Activated naive CD8-positive, alpha-beta T cell treated with anti-CD3 and anti-CD28 coated beads, Interleukin-2, amount 50 U/mL, for 24 hours (primary cell): ENCODE measurements at regions not wholly inside any gene's neighbourhood (a gene's known extent, or its start where the extent isn't known, plus 50 kb on each side); places are given as distances from the start of the nearest gene placed in this dataset.

Source experiments
- ATAC-seq: fragments of 150-1000 bp; cut with Tn5 transposase; one replicate; pipeline ENCODE4 v1.10.0; 2021
- DNase-seq: peaks from one replicate; pipeline ENCODE4 v3.0.0; 2021
- H3K27ac Mint-ChIP-seq: one replicate; pipeline ENCODE4 v1.8.0; 2021; ENCODE audit warnings: mild to moderate bottlenecking, mixed read lengths
- H3K27me3 Mint-ChIP-seq: one replicate; pipeline ENCODE4 v1.8.0; 2021; ENCODE audit warnings: mixed read lengths
- H3K36me3 Mint-ChIP-seq: one replicate; pipeline ENCODE4 v1.8.0; 2021; ENCODE audit warnings: low read depth, mixed read lengths
- H3K4me1 Mint-ChIP-seq: one replicate; pipeline ENCODE4 v1.8.0; 2021; ENCODE audit warnings: mixed read lengths
- H3K4me3 Mint-ChIP-seq: one replicate; pipeline ENCODE4 v1.8.0; 2021; ENCODE audit warnings: mild to moderate bottlenecking, moderate library complexity, mixed read lengths
- H3K9me3 Mint-ChIP-seq: one replicate; pipeline ENCODE4 v1.8.0; 2021; ENCODE audit warnings: mixed read lengths

GRCh38 chr5:6806668-6807067, 93.4 kb downstream of the TENT4A start:
- no peak overlapping the region for H3K4me3 Mint-ChIP-seq
- DNase-seq (no peak), ATAC-seq (no peak)
- no peaks in the 10 kb centered on the region for H3K36me3 Mint-ChIP-seq
- no peaks in the 10 kb centered on the region for H3K4me1 Mint-ChIP-seq
- no peak overlapping the region for H3K27ac Mint-ChIP-seq
- peaks cover 15% of the 10 kb centered on the region for H3K9me3 Mint-ChIP-seq
- peaks cover 4% of the 10 kb centered on the region for H3K27me3 Mint-ChIP-seq

GRCh38 chr5:6808462-6808861, 95.2 kb downstream of the TENT4A start:
- DNase-seq, result no peak
- no peaks in the 10 kb centered on the region for H3K4me1 Mint-ChIP-seq

GRCh38 chr5:6810641-6811405, 97.6 kb downstream of the TENT4A start:
- Mint-ChIP-seq H3K36me3 (no peaks in the 10 kb centered on the region), H3K4me1 (no peaks in the 10 kb centered on the region), H3K4me3 (no peak overlapping the region), H3K27ac (no peak overlapping the region), H3K9me3 (peaks cover 15% of the 10 kb centered on the region), H3K27me3 (peaks cover 2% of the 10 kb centered on the region)
- ATAC-seq (no peak), DNase-seq (no peak)

More at GRCh38 chr5:6808462-6808861, 95.2 kb downstream of the TENT4A start:
- ATAC-seq, result no peak
- no peaks in the 10 kb centered on the region for H3K36me3 Mint-ChIP-seq
- H3K27me3 Mint-ChIP-seq, result peaks cover 4% of the 10 kb centered on the region
- no peak overlapping the region for H3K27ac Mint-ChIP-seq
- no peak overlapping the region for H3K4me3 Mint-ChIP-seq
- H3K9me3 Mint-ChIP-seq, result peaks cover 15% of the 10 kb centered on the region

DNA sequence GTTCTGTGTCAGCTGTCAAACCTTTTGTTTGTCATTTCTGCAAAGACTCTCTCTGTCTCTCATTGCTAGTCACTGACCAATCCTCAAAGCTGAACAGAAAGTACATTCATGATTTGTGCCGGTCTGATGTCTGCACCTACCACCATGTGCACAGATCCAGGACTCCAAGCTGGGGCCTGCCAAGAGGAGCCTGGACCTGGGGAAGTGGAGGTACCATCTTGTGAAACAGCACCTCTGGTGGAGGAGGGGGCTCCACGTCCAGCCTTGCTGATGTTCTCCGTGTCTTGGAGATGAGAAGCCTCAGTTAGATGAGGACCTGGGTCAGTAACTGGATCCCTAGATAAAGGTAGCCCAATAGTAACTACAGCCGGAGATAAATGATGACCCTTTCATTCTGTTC, 98.9 kb downstream of the TENT4A start:
- no peak for ATAC-seq
- Mint-ChIP-seq H3K27ac (no peak overlapping the region), H3K4me1 (no peaks in the 10 kb centered on the region), H3K4me3 (no peak overlapping the region), H3K36me3 (no peaks in the 10 kb centered on the region), H3K27me3 (peaks cover 4% of the 10 kb centered on the region), H3K9me3 (peaks cover 8% of the 10 kb centered on the region)
- no peak for DNase-seq

DNA sequence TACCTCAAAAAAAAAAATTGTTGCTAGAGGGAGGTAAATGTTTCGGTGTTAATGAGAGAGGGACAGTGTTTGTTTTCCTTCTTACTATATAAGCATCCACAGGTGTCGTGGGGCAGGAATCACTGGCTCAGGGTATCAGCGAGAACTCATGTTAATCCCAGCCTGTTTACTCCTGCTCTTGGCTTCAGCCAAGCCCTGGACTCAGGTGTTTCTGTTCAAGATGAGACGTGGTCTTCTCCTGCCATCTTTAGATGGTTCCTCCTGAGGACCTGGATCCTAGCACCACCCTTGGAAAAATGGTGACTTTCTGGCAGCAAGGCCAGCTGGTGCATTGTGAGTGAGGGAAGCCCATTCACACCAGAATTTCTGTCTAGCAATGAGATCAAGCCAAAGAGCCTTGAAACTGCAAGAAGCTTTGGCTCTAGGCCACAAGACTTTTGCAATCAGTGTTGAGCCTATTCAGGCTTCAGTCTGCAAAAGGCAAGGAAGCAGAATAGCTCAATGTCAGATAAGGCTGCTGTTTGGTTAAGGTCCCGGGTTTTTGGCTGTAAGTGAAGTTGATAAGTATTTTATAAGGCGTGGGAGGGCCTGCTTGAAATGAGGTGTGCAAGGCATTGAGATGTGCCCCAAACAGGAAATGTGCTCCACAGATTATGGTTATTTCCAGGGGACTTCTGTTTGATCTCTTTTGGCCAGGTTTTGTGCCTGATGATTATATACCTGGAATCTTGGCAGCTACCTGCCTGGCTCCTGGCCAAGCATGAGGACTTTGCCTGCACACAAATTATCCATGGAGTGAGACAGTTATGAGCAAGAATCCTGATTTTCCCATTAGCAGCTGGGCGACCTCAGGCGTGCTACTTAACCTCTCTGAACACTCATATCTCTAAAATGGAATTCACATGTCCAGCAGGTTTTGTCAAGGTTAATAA, 99.8 kb downstream of the TENT4A start:
- Mint-ChIP-seq H3K27ac (no peak overlapping the region), H3K36me3 (no peaks in the 10 kb centered on the region), H3K9me3 (no peaks in the 10 kb centered on the region), H3K4me3 (no peak overlapping the region), H3K27me3 (peaks cover 3% of the 10 kb centered on the region), H3K4me1 (no peaks in the 10 kb centered on the region)
- DNase-seq (no peak), ATAC-seq (no peak)

- DNase-seq (no peak), ATAC-seq (no peak)
- Mint-ChIP-seq H3K4me1 (no peaks in the 10 kb centered on the region), H3K27ac (no peak overlapping the region), H3K4me3 (no peak overlapping the region), H3K36me3 (no peaks in the 10 kb centered on the region), H3K9me3 (no peaks in the 10 kb centered on the region), H3K27me3 (peaks cover 12% of the 10 kb centered on the region)
Observed at GRCh38 chr5:6814816-6815215, 101.6 kb downstream of the TENT4A start.

DNA sequence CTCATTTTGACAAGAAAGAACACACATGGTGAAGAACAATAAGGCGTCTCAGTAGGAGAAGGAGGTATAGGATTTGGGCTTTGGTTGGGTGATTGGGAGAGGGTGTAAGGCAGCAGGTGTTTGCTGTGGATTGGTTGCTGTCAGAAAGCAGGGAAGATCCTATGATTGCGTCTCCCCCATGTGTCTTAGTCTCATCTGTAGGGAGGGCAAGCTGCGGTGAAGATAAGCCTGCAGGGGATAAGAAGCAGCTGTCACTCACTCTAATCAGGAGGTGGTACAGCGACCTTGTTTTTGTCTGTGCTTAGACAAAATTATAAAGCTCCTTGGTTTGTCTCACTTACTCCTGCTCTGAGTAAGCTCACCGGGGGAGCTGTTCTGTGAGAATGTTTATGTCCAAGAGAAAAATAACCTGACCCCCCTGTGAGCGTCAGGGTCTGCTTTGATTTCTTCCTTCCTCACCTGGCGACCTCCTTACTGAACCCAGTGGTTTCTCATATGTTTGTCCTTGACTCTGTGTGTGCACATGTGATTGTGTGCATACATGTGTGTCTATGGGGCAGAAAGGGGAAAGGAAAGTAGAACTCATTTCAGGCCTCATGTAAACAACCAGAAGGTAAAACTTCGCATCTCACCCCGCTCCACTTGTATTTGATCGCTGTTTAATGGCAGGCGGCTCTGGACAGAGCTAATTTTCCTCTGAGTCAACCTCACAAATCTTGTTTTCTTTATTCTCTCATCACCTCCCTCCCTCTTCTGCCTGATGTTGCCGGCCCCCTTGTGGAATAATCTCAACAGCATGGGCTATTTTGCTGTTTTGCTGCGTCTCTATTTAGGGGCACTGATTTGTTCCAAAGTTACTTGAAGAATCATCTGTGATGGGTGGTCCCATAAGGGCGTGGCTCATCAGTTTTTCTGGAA, 105.6 kb downstream of the TENT4A start:
- Mint-ChIP-seq H3K36me3 (no peaks in the 10 kb centered on the region), H3K27ac (no peak overlapping the region), H3K4me1 (no peaks in the 10 kb centered on the region), H3K27me3 (peaks cover 20% of the 10 kb centered on the region), H3K9me3 (peaks cover 13% of the 10 kb centered on the region), H3K4me3 (no peak overlapping the region)
- ATAC-seq (no peak), DNase-seq (no peak)

- H3K36me3 Mint-ChIP-seq, result no peaks in the 10 kb centered on the region
- ATAC-seq (no peak), DNase-seq (no peak)
- H3K4me3 Mint-ChIP-seq, result no peak overlapping the region
- peaks cover 13% of the 10 kb centered on the region for H3K9me3 Mint-ChIP-seq
- no peaks in the 10 kb centered on the region for H3K4me1 Mint-ChIP-seq
- peaks cover 23% of the 10 kb centered on the region for H3K27me3 Mint-ChIP-seq
- no peak overlapping the region for H3K27ac Mint-ChIP-seq
Observed at GRCh38 chr5:6819521-6819920, 106.3 kb downstream of the TENT4A start.

- Mint-ChIP-seq H3K27me3 (peaks cover 23% of the 10 kb centered on the region), H3K4me1 (no peaks in the 10 kb centered on the region), H3K9me3 (peaks cover 13% of the 10 kb centered on the region), H3K36me3 (no peaks in the 10 kb centered on the region), H3K27ac (no peak overlapping the region), H3K4me3 (no peak overlapping the region)
- DNase-seq (peak; percentile 62), ATAC-seq (peak; percentile 72)
Observed at GRCh38 chr5:6820851-6821479, 107.7 kb downstream of the TENT4A start.

- H3K27me3 Mint-ChIP-seq, result peaks cover 21% of the 10 kb centered on the region
- DNase-seq (no peak), ATAC-seq (no peak)
- peaks cover 13% of the 10 kb centered on the region for H3K9me3 Mint-ChIP-seq
- H3K4me3 Mint-ChIP-seq, result no peak overlapping the region
- H3K36me3 Mint-ChIP-seq, result no peaks in the 10 kb centered on the region
- no peak overlapping the region for H3K27ac Mint-ChIP-seq
- peaks cover 2% of the 10 kb centered on the region for H3K4me1 Mint-ChIP-seq
Observed at GRCh38 chr5:6822068-6822467, 108.8 kb downstream of the TENT4A start.

GRCh38 chr5:6822556-6823343, 109.5 kb downstream of the TENT4A start:
- no peak overlapping the region for H3K27ac Mint-ChIP-seq
- H3K36me3 Mint-ChIP-seq, result no peaks in the 10 kb centered on the region
- DNase-seq (no peak), ATAC-seq (no peak)
- H3K4me1 Mint-ChIP-seq, result peaks cover 9% of the 10 kb centered on the region
- H3K27me3 Mint-ChIP-seq, result peaks cover 20% of the 10 kb centered on the region
- no peak overlapping the region for H3K4me3 Mint-ChIP-seq
- H3K9me3 Mint-ChIP-seq, result peaks cover 13% of the 10 kb centered on the region

DNA sequence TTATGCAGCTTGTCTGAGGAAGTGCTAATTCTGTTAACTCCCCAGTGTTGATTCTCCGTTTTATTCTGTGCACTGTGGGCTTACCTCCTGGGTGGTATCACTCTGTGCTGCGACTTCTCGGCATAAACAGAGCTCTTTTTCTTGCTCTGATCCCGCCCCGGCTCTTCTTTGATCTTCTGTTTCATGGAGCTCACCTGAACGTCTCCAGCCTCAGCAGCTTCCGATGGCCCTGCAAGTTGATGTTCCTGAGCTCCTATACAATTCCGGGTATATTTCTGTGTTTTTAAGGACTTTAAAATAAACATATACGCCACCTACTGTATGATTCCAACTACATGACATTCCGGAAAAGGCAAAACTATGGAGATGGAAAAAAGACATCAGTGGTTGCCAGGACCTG, 110.8 kb downstream of the TENT4A start:
- ATAC-seq (no peak), DNase-seq (no peak)
- H3K27me3 Mint-ChIP-seq, result peaks cover 16% of the 10 kb centered on the region
- H3K36me3 Mint-ChIP-seq, result no peaks in the 10 kb centered on the region
- peaks cover 14% of the 10 kb centered on the region for H3K9me3 Mint-ChIP-seq
- no peak overlapping the region for H3K27ac Mint-ChIP-seq
- H3K4me3 Mint-ChIP-seq, result no peak overlapping the region
- H3K4me1 Mint-ChIP-seq, result peaks cover 21% of the 10 kb centered on the region

DNA sequence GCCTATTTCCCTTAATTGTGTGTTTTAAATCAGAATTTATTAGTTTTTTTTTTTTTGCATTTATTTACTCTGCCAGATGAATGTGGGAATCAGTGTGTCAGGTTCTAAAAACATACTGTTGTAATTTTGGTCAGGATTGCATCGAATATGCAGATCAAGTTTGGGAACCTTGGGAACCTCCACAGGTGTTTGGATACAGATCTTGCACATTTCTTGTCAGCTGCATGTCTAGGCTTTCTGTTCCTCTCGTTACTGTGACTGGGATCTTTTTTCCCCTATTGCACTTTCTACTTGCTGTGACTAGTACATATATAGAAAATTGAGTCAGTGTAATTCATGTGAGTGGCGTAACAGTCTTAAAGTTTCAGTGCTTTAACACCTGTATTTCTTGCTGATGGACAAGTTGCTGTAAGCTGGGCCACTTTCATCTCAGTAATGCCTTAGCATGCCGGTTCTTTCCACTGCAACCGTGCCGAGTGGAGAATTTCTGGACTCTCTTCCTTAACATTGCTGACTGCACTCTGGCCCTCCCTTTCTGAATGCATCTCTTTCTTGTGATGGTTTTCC, 112.5 kb downstream of the TENT4A start:
- H3K4me3 Mint-ChIP-seq, result no peak overlapping the region
- peaks cover 33% of the 10 kb centered on the region for H3K4me1 Mint-ChIP-seq
- peaks cover 10% of the 10 kb centered on the region for H3K27me3 Mint-ChIP-seq
- H3K27ac Mint-ChIP-seq, result no peak overlapping the region
- no peak for ATAC-seq
- H3K36me3 Mint-ChIP-seq, result no peaks in the 10 kb centered on the region
- H3K9me3 Mint-ChIP-seq, result peaks cover 21% of the 10 kb centered on the region
- no peak for DNase-seq
